HCT116 (cell line): ENCODE measurements at regions not wholly inside any gene's neighbourhood (a gene's known extent, or its start where the extent isn't known, plus 50 kb on each side); places are given as distances from the start of the nearest gene placed in this dataset.

Experiments
- ATAC-seq: fragments of 200-7000 bp; cut with Tn5 transposase; 2 replicates; pipeline ENCODE4 v1.9.1; 2020; ENCODE audit warnings: mild to moderate bottlenecking, moderate library complexity
- BruUV-seq: library from RNA; stranded (reverse); fragments of 400-500 nt; replicated peaks from 2 replicates; lab custom pipeline; 2021; lab: Mats Ljungman, UMichigan
- CTCF ChIA-PET: fragments of 300-600 bp; sonication (Branson Sonifier 250); formaldehyde crosslinking; loops from one replicate; lab custom pipeline; 2021; ENCODE audit warnings: antibody characterized with exemption; lab: Charles Lee
- POLR2A ChIA-PET: fragments of 300-600, 350-600 bp; sonication (Branson Sonifier 250); formaldehyde crosslinking; loops from one replicate; lab custom pipeline; 2021; ENCODE audit warnings: antibody characterized with exemption; lab: Charles Lee
- RAD21 ChIA-PET, 2 experiments: fragments of 300-600 bp; sonication (Branson Sonifier 250); formaldehyde crosslinking; loops; one replicate each; lab custom pipeline; 2023; ENCODE audit warnings: low total read pairs in 2 of 2; ENCODE audit not compliant: uncharacterized antibody in 2 of 2, unreplicated experiment in 2 of 2, low non-redundant PET in 1 of 2; lab: Charles Lee
- DNase-seq: peaks from one replicate; pipeline ENCODE4 v3.0.0-alpha.2; 2010; ENCODE audit warnings: low read depth, low spot score
- H2AFZ ChIP-seq: fragments of 200-600 bp; shearing (Covaris generic), sonication (generic); 2 replicates; pipeline ENCODE4 v1.6.1; 2017; ENCODE audit warnings: low read depth, mixed run types, mixed read lengths, antibody characterized with exemption, low read length; ENCODE audit not compliant: poor library complexity, severe bottlenecking
- H3K27ac ChIP-seq: 2 replicates; pipeline ENCODE4 v1.5.1; 2012; ENCODE audit warnings: low read depth, low read length
- H3K27me3 ChIP-seq: fragments of 200-600 bp; sonication (generic); 2 replicates; pipeline ENCODE4 v1.6.1; 2016; ENCODE audit warnings: mixed run types, low read length, mixed read lengths; ENCODE audit not compliant: insufficient read depth
- H3K36me3 ChIP-seq, 2 experiments: fragments of 200-500 bp in 1 of 2; fragments of 200-600 bp in 1 of 2; sonication (Bioruptor generic) in 1 of 2; sonication (generic) in 1 of 2; 2 replicates each; pipeline versions ENCODE4 v1.5.1 to v1.6.1; 2014 to 2016; ENCODE audit warnings: low read length in 2 of 2, inconsistent platforms in 1 of 2, mixed read lengths in 1 of 2, mixed run types in 1 of 2; ENCODE audit not compliant: insufficient read depth in 2 of 2, control insufficient read depth in 1 of 2
- H3K4me1 ChIP-seq, 2 experiments: fragments of 200-600 bp in 1 of 2; sonication (generic) in 1 of 2; 2 replicates each; pipeline versions ENCODE4 v1.5.1 to v1.6.1; 2012 to 2017; ENCODE audit warnings: low read length in 2 of 2, inconsistent platforms in 1 of 2, mild to moderate bottlenecking in 1 of 2, mixed read lengths in 1 of 2, mixed run types in 1 of 2, moderate library complexity in 1 of 2; ENCODE audit not compliant: insufficient read depth in 2 of 2, control insufficient read depth in 1 of 2
- H3K4me2 ChIP-seq: fragments of 200-600 bp; sonication (generic); 2 replicates; pipeline ENCODE4 v1.6.1; 2017; ENCODE audit warnings: mixed run types, low read length, mixed read lengths
- H3K4me3 ChIP-seq, 2 experiments: fragments of 200-600 bp in 1 of 2; sonication (generic) in 1 of 2; replicated peaks in 1 of 2; 2 replicates each; pipeline ENCODE4 v1.5.1; 2011 to 2016; ENCODE audit warnings: low read length in 2 of 2, control low read depth in 1 of 2, low read depth in 1 of 2, mild to moderate bottlenecking in 1 of 2, mixed read lengths in 1 of 2, mixed run types in 1 of 2
- H3K79me2 ChIP-seq: fragments of 200-600 bp; sonication (generic); 2 replicates; pipeline ENCODE4 v1.6.1; 2017; ENCODE audit warnings: mild to moderate bottlenecking, mixed run types, low read length, moderate library complexity, mixed read lengths; ENCODE audit not compliant: insufficient read depth
- H3K9ac ChIP-seq: fragments of 200-600 bp; sonication (generic); 2 replicates; pipeline ENCODE4 v1.6.1; 2016; ENCODE audit warnings: low read length, mixed read lengths
- H3K9me2 ChIP-seq: fragments of 200-600 bp; sonication (generic), shearing (Covaris generic); 2 replicates; pipeline ENCODE4 v1.6.1; 2017; ENCODE audit warnings: mixed run types, mild to moderate bottlenecking, moderate library complexity; ENCODE audit not compliant: insufficient read depth
- H3K9me3 ChIP-seq, 2 experiments: fragments of 200-500 bp in 1 of 2; fragments of 200-600 bp in 1 of 2; sonication (Bioruptor generic) in 1 of 2; sonication (generic) in 1 of 2; 2 replicates each; pipeline ENCODE4 v1.6.1; 2014 to 2017; ENCODE audit warnings: low read length in 2 of 2, mixed read lengths in 2 of 2, inconsistent platforms in 1 of 2, low read depth in 1 of 2, mild to moderate bottlenecking in 1 of 2, mixed run types in 1 of 2, moderate library complexity in 1 of 2; ENCODE audit not compliant: control insufficient read depth in 1 of 2, insufficient read depth in 1 of 2
- H4K20me1 ChIP-seq: fragments of 200-600 bp; sonication (generic), shearing (Covaris generic); 2 replicates; pipeline ENCODE4 v1.6.1; 2017; ENCODE audit warnings: mixed run types, mild to moderate bottlenecking, moderate library complexity; ENCODE audit not compliant: insufficient read depth
- CBX3 ChIP-seq: IDR thresholded peaks from 2 replicates; pipeline ENCODE4 v1.6.1; 2012; ENCODE audit warnings: low read depth
- CEBPB ChIP-seq: IDR thresholded peaks from 2 replicates; pipeline ENCODE4 v1.6.1; 2012; ENCODE audit warnings: low read depth
- ELF1 ChIP-seq: IDR thresholded peaks from 2 replicates; pipeline ENCODE4 v1.6.1; 2012; ENCODE audit warnings: low read depth, borderline replicate concordance
- EZH2 ChIP-seq: fragments of 200-600 bp; sonication (generic); IDR thresholded peaks from 2 replicates; pipeline ENCODE4 v1.6.1; 2017; ENCODE audit warnings: antibody characterized with exemption, mixed run types
- EZH2phosphoT487 ChIP-seq: fragments of 200-600 bp; IDR thresholded peaks from 2 replicates; pipeline ENCODE4 v1.6.1; 2018; ENCODE audit warnings: antibody characterized with exemption, borderline replicate concordance
- FOSL1 ChIP-seq: IDR thresholded peaks from 2 replicates; pipeline ENCODE4 v1.6.1; 2012; ENCODE audit warnings: low read depth
- JUND ChIP-seq: IDR thresholded peaks from 2 replicates; pipeline ENCODE4 v1.6.1; 2012
- MAX ChIP-seq: IDR thresholded peaks from 2 replicates; pipeline ENCODE4 v1.6.1; 2012
- POLR2A ChIP-seq: IDR thresholded peaks from 2 replicates; pipeline ENCODE4 v1.7.0; 2011; ENCODE audit warnings: borderline replicate concordance; ENCODE audit not compliant: insufficient read depth, insufficient read length; ENCODE audit errors: extremely low read depth
- POLR2AphosphoS5 ChIP-seq: IDR thresholded peaks from 2 replicates; pipeline ENCODE4 v1.6.1; 2011; ENCODE audit warnings: mild to moderate bottlenecking, low read depth, low read length, moderate library complexity
- RAD21 ChIP-seq: IDR thresholded peaks from 2 replicates; pipeline ENCODE4 v1.6.1; 2012; ENCODE audit warnings: low read depth, mild to moderate bottlenecking
- SP1 ChIP-seq: IDR thresholded peaks from 2 replicates; pipeline ENCODE4 v1.6.1; 2012; ENCODE audit warnings: low read depth
- SRF ChIP-seq: IDR thresholded peaks from 2 replicates; pipeline ENCODE4 v1.6.1; 2012; ENCODE audit warnings: low read depth
- ZBTB33 ChIP-seq: IDR thresholded peaks from 2 replicates; pipeline ENCODE4 v1.6.1; 2011; ENCODE audit warnings: mild to moderate bottlenecking, low read length, moderate library complexity; ENCODE audit not compliant: insufficient replicate concordance; ENCODE audit errors: extremely low read depth
- ZFX ChIP-seq: fragments of 450-650 bp; IDR thresholded peaks from 2 replicates; pipeline ENCODE4 v1.6.1; 2017
- intact Hi-C: fragments of 100-400 bp; cut with micrococcal nuclease; formaldehyde crosslinking; loops from 2 replicates; pipeline ENCODE4 v1.10.0; 2022
- TF ChIP-seq, protein P1 (sequence below): IDR thresholded peaks from 2 replicates; pipeline ENCODE4 v1.6.1; 2012; ENCODE audit warnings: low read depth
- TF ChIP-seq, protein P2 (sequence below), 3 experiments: fragments of 200-600 bp in 1 of 3; sonication (generic) in 1 of 3; IDR thresholded peaks in 2 of 3; conservative IDR thresholded peaks in 1 of 3; 2 replicates each; pipeline ENCODE4 v1.5.1; 2012 to 2017; ENCODE audit warnings: low read depth in 2 of 3, low read length in 2 of 3, antibody characterized with exemption in 1 of 3, borderline replicate concordance in 1 of 3, control low read depth in 1 of 3, mild to moderate bottlenecking in 1 of 3, mixed read lengths in 1 of 3, mixed run types in 1 of 3, moderate library complexity in 1 of 3; ENCODE audit not compliant: insufficient read depth in 1 of 3

- TF ChIP-seq, protein P1, sequence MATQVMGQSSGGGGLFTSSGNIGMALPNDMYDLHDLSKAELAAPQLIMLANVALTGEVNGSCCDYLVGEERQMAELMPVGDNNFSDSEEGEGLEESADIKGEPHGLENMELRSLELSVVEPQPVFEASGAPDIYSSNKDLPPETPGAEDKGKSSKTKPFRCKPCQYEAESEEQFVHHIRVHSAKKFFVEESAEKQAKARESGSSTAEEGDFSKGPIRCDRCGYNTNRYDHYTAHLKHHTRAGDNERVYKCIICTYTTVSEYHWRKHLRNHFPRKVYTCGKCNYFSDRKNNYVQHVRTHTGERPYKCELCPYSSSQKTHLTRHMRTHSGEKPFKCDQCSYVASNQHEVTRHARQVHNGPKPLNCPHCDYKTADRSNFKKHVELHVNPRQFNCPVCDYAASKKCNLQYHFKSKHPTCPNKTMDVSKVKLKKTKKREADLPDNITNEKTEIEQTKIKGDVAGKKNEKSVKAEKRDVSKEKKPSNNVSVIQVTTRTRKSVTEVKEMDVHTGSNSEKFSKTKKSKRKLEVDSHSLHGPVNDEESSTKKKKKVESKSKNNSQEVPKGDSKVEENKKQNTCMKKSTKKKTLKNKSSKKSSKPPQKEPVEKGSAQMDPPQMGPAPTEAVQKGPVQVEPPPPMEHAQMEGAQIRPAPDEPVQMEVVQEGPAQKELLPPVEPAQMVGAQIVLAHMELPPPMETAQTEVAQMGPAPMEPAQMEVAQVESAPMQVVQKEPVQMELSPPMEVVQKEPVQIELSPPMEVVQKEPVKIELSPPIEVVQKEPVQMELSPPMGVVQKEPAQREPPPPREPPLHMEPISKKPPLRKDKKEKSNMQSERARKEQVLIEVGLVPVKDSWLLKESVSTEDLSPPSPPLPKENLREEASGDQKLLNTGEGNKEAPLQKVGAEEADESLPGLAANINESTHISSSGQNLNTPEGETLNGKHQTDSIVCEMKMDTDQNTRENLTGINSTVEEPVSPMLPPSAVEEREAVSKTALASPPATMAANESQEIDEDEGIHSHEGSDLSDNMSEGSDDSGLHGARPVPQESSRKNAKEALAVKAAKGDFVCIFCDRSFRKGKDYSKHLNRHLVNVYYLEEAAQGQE, result no peak
- TF ChIP-seq RAD21, result no peak
- TF ChIP-seq FOSL1, result no peak
- no peak for TF ChIP-seq ZBTB33
- TF ChIP-seq POLR2A, result no peak
- no peak for TF ChIP-seq EZH2
These were observed 401.7 kb upstream of the NR2F2 start (continued) for GRCh38 chr15:95928822-95929221.

DNA sequence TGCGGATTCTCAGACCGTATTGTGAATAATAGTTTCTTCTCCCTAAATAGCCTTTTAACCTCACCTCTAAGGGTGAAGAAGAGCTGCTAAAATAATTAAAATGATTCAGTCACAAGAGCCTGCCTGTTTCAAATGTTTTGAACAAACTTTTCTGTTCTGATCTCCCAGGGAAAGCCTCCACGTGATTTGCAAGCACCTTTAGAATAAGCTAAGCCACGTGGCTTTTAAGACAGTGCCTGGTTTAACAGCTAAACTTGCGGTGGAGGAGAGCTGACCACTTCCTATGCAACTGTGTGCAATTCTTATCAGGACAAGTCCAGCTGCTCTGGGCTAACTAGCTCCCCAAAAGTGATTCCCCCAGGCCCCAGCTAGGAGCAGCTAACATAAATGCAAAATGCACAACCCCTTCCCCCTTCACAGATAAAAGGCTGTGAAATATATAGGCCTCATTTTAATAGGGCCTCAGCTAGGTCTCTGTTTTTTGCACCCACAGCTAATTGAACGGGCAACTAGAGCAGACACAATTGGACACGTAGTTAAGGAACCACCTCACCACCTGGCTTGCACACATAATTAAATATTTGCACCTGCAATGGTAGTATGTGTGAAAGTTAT lies 401.2 kb upstream of the NR2F2 start:
- Histone ChIP-seq H2AFZ (no peak overlapping the region), H3K27me3 (no peaks in the 10 kb centered on the region), H3K79me2 (no peaks in the 10 kb centered on the region), H3K4me3 (no peak overlapping the region), H4K20me1 (no peaks in the 10 kb centered on the region)
- ATAC-seq, result no peak
- no peak for DNase-seq
- CTCF ChIA-PET, result no interaction called here
- no peak for TF ChIP-seq EZH2phosphoT487
- no peak for TF ChIP-seq ELF1
- TF ChIP-seq MAX, result no peak
- no peak for TF ChIP-seq SP1
- TF ChIP-seq FOSL1, result no peak
- TF ChIP-seq POLR2AphosphoS5, result no peak
- no peak for TF ChIP-seq JUND
- TF ChIP-seq, protein P2, sequence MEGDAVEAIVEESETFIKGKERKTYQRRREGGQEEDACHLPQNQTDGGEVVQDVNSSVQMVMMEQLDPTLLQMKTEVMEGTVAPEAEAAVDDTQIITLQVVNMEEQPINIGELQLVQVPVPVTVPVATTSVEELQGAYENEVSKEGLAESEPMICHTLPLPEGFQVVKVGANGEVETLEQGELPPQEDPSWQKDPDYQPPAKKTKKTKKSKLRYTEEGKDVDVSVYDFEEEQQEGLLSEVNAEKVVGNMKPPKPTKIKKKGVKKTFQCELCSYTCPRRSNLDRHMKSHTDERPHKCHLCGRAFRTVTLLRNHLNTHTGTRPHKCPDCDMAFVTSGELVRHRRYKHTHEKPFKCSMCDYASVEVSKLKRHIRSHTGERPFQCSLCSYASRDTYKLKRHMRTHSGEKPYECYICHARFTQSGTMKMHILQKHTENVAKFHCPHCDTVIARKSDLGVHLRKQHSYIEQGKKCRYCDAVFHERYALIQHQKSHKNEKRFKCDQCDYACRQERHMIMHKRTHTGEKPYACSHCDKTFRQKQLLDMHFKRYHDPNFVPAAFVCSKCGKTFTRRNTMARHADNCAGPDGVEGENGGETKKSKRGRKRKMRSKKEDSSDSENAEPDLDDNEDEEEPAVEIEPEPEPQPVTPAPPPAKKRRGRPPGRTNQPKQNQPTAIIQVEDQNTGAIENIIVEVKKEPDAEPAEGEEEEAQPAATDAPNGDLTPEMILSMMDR (IDR thresholded peaks at IDR 0.05 in 2 of 3, conservative IDR thresholded peaks at IDR 0.05 in 1 of 3; ENCODE audit: borderline replicate concordance in 1 of 3, insufficient read depth in 1 of 3, low read depth in 2 of 3, low read length in 2 of 3), result no peak
- TF ChIP-seq ZFX, result no peak
- no peak for TF ChIP-seq SRF
- TF ChIP-seq CEBPB, result no peak
- TF ChIP-seq CBX3, result no peak
- TF ChIP-seq, all 23 proteins: peak for 0
- no peak overlapping the region for H3K9ac ChIP-seq
- no peaks in the 10 kb centered on the region for H3K36me3 ChIP-seq
- H3K4me1 ChIP-seq, result peaks cover 0 to 11% of the 10 kb centered on the region in 2 experiments; a peak in 2 of 4 replicates
- ChIA-PET RAD21 (no interaction called here), POLR2A (no interaction called here)
- no TSS peak for BruUV-seq
- no peak overlapping the region for H3K4me2 ChIP-seq
- H3K27ac ChIP-seq, result no peak overlapping the region
- H3K9me2 ChIP-seq, result no peaks in the 10 kb centered on the region
- no peaks in the 10 kb centered on the region for H3K9me3 ChIP-seq
- intact Hi-C loops, result no loop called here
